Hypothalamus (tissue), 51 donors: ENCODE measurements at regions not wholly inside any gene's neighbourhood (a gene's known extent, or its start where the extent isn't known, plus 50 kb on each side); places are given as distances from the start of the nearest gene placed in this dataset.

Experiments
- DNase-seq, 51 donors: peaks; one replicate each; lab custom pipeline; 2025; lab: John Stamatoyannopoulos, UW

- DNase-seq: no peak
These were observed 115.6 kb downstream of the UCHL5 start for GRCh38 chr1:192943522-192943921.

GRCh38 chr1:192945390-192946130, 113.6 kb downstream of the UCHL5 start:
- DNase-seq: no peak

GRCh38 chr1:192949783-192950182, 109.4 kb downstream of the UCHL5 start:
- DNase-seq: no peak

GRCh38 chr1:192950926-192951325, 108.2 kb downstream of the UCHL5 start:
- DNase-seq: no peak

- peak in 2 of 51 donors; percentile 4 to 39 for DNase-seq
These were observed 107.3 kb downstream of the UCHL5 start for GRCh38 chr1:192951691-192952460.

- DNase-seq: no peak
These were observed 106.5 kb downstream of the UCHL5 start for GRCh38 chr1:192952646-192953045.

- no peak for DNase-seq
These were observed 104.4 kb downstream of the UCHL5 start for GRCh38 chr1:192954705-192955265.

- no peak for DNase-seq
These were observed 100.8 kb downstream of the UCHL5 start for GRCh38 chr1:192958350-192958749.

- no peak for DNase-seq
These were observed 100.3 kb downstream of the UCHL5 start for GRCh38 chr1:192958871-192959270.

GRCh38 chr1:192959657-192960186, 99.4 kb downstream of the UCHL5 start:
- no peak for DNase-seq
